CD4-positive, CD25-positive, alpha-beta regulatory T cell (primary cell): ENCODE measurements at regions not wholly inside any gene's neighbourhood (a gene's known extent, or its start where the extent isn't known, plus 50 kb on each side); places are given as distances from the start of the nearest gene placed in this dataset.

Source experiments
- ATAC-seq, 2 donors: fragments of 150-1000 bp; cut with Tn5 transposase; one replicate each; pipeline ENCODE4 v1.10.0; 2021; ENCODE audit warnings: low read depth in 2 of 2, moderate number of reproducible peaks in 2 of 2, moderate library complexity in 1 of 2
- DNase-seq, 3 donors: peaks; one replicate each; pipeline versions ENCODE4 v3.0.0 to v3.0.0-alpha.2; 2012 to 2022; ENCODE audit warnings: mixed read lengths in 1 of 3
- H3K27ac ChIP-seq: one replicate; pipeline ENCODE4 v1.7.0; 2013; ENCODE audit warnings: mild to moderate bottlenecking, low read length; ENCODE audit not compliant: insufficient read depth, poor library complexity, severe bottlenecking
- H3K27me3 ChIP-seq: one replicate; pipeline ENCODE4 v1.7.0; 2013; ENCODE audit warnings: low read length; ENCODE audit not compliant: control insufficient read depth, insufficient read depth
- H3K36me3 ChIP-seq: one replicate; pipeline ENCODE4 v1.7.0; 2013; ENCODE audit warnings: mild to moderate bottlenecking, low read length, moderate library complexity; ENCODE audit not compliant: control insufficient read depth, insufficient read depth
- H3K4me1 ChIP-seq: 2 replicates; pipeline ENCODE4 v1.7.0; 2013; ENCODE audit warnings: mild to moderate bottlenecking, low read length; ENCODE audit not compliant: insufficient read depth, control insufficient read depth, poor library complexity, severe bottlenecking
- H3K4me3 ChIP-seq: one replicate; pipeline ENCODE4 v1.7.0; 2013; ENCODE audit warnings: low read depth, mild to moderate bottlenecking, low read length, moderate library complexity
- H3K9me3 ChIP-seq, 2 experiments: 1 replicate in 1 of 2; 2 replicates in 1 of 2; pipeline ENCODE4 v1.7.0; 2013; ENCODE audit warnings: low read length in 2 of 2, mild to moderate bottlenecking in 1 of 2, moderate library complexity in 1 of 2; ENCODE audit not compliant: control insufficient read depth in 2 of 2
- H3K27ac Mint-ChIP-seq, 3 donors: one replicate each; pipeline ENCODE4 v1.8.0; 2020 to 2022; ENCODE audit warnings: mild to moderate bottlenecking in 3 of 3, mixed read lengths in 3 of 3, moderate library complexity in 2 of 3
- H3K27me3 Mint-ChIP-seq: one replicate; pipeline ENCODE4 v1.8.0; 2022; ENCODE audit warnings: mild to moderate bottlenecking, mixed read lengths
- H3K36me3 Mint-ChIP-seq: one replicate; pipeline ENCODE4 v1.8.0; 2020; ENCODE audit warnings: mixed read lengths
- H3K4me1 Mint-ChIP-seq, 4 donors: one replicate each; pipeline ENCODE4 v1.8.0; 2020 to 2022; ENCODE audit warnings: mixed read lengths in 4 of 4, mild to moderate bottlenecking in 1 of 4
- H3K4me3 Mint-ChIP-seq, 4 donors: one replicate each; pipeline ENCODE4 v1.8.0; 2020 to 2022; ENCODE audit warnings: mild to moderate bottlenecking in 4 of 4, mixed read lengths in 4 of 4, moderate library complexity in 3 of 4
- H3K9me3 Mint-ChIP-seq, 7 donors: one replicate each; pipeline ENCODE4 v1.8.0; 2020 to 2022; ENCODE audit warnings: mixed read lengths in 7 of 7, mild to moderate bottlenecking in 3 of 7, moderate library complexity in 2 of 7

GRCh38 chr5:8606231-8606630, 737.3 kb downstream of the MTRR start:
- Mint-ChIP-seq H3K27ac (no peak overlapping the region), H3K9me3 (peaks cover 0 to 4% (median 0%) of the 10 kb centered on the region in 7 donors), H3K4me3 (no peak overlapping the region), H3K4me1 (no peaks in the 10 kb centered on the region), H3K36me3 (no peaks in the 10 kb centered on the region), H3K27me3 (no peaks in the 10 kb centered on the region)
- Histone ChIP-seq H3K27ac (no peak overlapping the region), H3K27me3 (no peaks in the 10 kb centered on the region), H3K36me3 (no peaks in the 10 kb centered on the region), H3K4me3 (no peak overlapping the region), H3K4me1 (no peaks in the 10 kb centered on the region), H3K9me3 (no peaks in the 10 kb centered on the region)
- ATAC-seq, result no peak
- no peak for DNase-seq

- Histone ChIP-seq H3K36me3 (no peaks in the 10 kb centered on the region), H3K4me3 (no peak overlapping the region), H3K4me1 (no peaks in the 10 kb centered on the region), H3K27ac (no peak overlapping the region), H3K27me3 (no peaks in the 10 kb centered on the region), H3K9me3 (no peaks in the 10 kb centered on the region)
- ATAC-seq (no peak), DNase-seq (no peak)
- peaks cover 3% of the 10 kb centered on the region for H3K36me3 Mint-ChIP-seq
- H3K27ac Mint-ChIP-seq, result no peak overlapping the region
- H3K9me3 Mint-ChIP-seq, result peaks cover 0 to 12% (median 4%) of the 10 kb centered on the region in 7 donors
- H3K4me3 Mint-ChIP-seq, result no peak overlapping the region
- H3K27me3 Mint-ChIP-seq, result no peaks in the 10 kb centered on the region
- H3K4me1 Mint-ChIP-seq, result no peaks in the 10 kb centered on the region
Observed at GRCh38 chr5:8611067-8611466, 742.1 kb downstream of the MTRR start.

- DNase-seq (no peak), ATAC-seq (no peak)
- Histone ChIP-seq H3K27ac (no peak overlapping the region), H3K4me1 (no peaks in the 10 kb centered on the region), H3K36me3 (no peaks in the 10 kb centered on the region), H3K4me3 (no peak overlapping the region), H3K27me3 (no peaks in the 10 kb centered on the region), H3K9me3 (no peaks in the 10 kb centered on the region)
- Mint-ChIP-seq H3K36me3 (peaks cover 3% of the 10 kb centered on the region), H3K9me3 (peaks cover 0 to 15% (median 6%) of the 10 kb centered on the region in 7 donors), H3K4me1 (no peaks in the 10 kb centered on the region), H3K27ac (no peak overlapping the region), H3K4me3 (no peak overlapping the region), H3K27me3 (no peaks in the 10 kb centered on the region)
Observed at GRCh38 chr5:8613078-8613685, 744.2 kb downstream of the MTRR start.

- no peak for DNase-seq
- H3K36me3 ChIP-seq, result no peaks in the 10 kb centered on the region
- H3K4me3 ChIP-seq, result no peak overlapping the region
- H3K4me3 Mint-ChIP-seq, result no peak overlapping the region
- H3K9me3 ChIP-seq, result no peaks in the 10 kb centered on the region
- H3K9me3 Mint-ChIP-seq, result peaks cover 0 to 15% (median 6%) of the 10 kb centered on the region in 7 donors
- H3K27ac ChIP-seq, result no peak overlapping the region
- H3K36me3 Mint-ChIP-seq, result peaks cover 3% of the 10 kb centered on the region
- ATAC-seq, result no peak
- H3K4me1 Mint-ChIP-seq, result no peaks in the 10 kb centered on the region
- no peaks in the 10 kb centered on the region for H3K27me3 ChIP-seq
- no peaks in the 10 kb centered on the region for H3K4me1 ChIP-seq
- H3K27ac Mint-ChIP-seq, result no peak overlapping the region
- no peaks in the 10 kb centered on the region for H3K27me3 Mint-ChIP-seq
Observed at GRCh38 chr5:8615142-8615858, 746.4 kb downstream of the MTRR start.

GRCh38 chr5:8628521-8628920, 759.6 kb downstream of the MTRR start:
- Histone ChIP-seq H3K4me3 (no peak overlapping the region), H3K36me3 (no peaks in the 10 kb centered on the region), H3K9me3 (peaks cover 0 to 2% of the 10 kb centered on the region in 2 experiments), H3K27me3 (no peaks in the 10 kb centered on the region), H3K27ac (no peak overlapping the region), H3K4me1 (no peaks in the 10 kb centered on the region)
- H3K36me3 Mint-ChIP-seq, result no peaks in the 10 kb centered on the region
- no peaks in the 10 kb centered on the region for H3K4me1 Mint-ChIP-seq
- no peak for ATAC-seq
- H3K27me3 Mint-ChIP-seq, result no peaks in the 10 kb centered on the region
- no peak overlapping the region for H3K4me3 Mint-ChIP-seq
- no peak overlapping the region for H3K27ac Mint-ChIP-seq
- H3K9me3 Mint-ChIP-seq, result peaks cover 0 to 15% (median 4%) of the 10 kb centered on the region in 7 donors
- no peak for DNase-seq

GRCh38 chr5:8633259-8633658, 764.3 kb downstream of the MTRR start:
- Mint-ChIP-seq H3K27ac (no peak overlapping the region), H3K4me1 (no peaks in the 10 kb centered on the region), H3K9me3 (peaks cover 0 to 12% (median 3%) of the 10 kb centered on the region in 7 donors), H3K36me3 (no peaks in the 10 kb centered on the region), H3K4me3 (no peak overlapping the region), H3K27me3 (no peaks in the 10 kb centered on the region)
- Histone ChIP-seq H3K4me3 (no peak overlapping the region), H3K27me3 (no peaks in the 10 kb centered on the region), H3K27ac (no peak overlapping the region), H3K4me1 (no peaks in the 10 kb centered on the region), H3K36me3 (no peaks in the 10 kb centered on the region), H3K9me3 (peaks cover 0 to 3% of the 10 kb centered on the region in 2 experiments)
- ATAC-seq, result no peak
- no peak for DNase-seq

GRCh38 chr5:8633696-8634095, 764.7 kb downstream of the MTRR start:
- Histone ChIP-seq H3K27ac (no peak overlapping the region), H3K4me1 (no peaks in the 10 kb centered on the region), H3K27me3 (no peaks in the 10 kb centered on the region), H3K9me3 (peaks cover 0 to 3% of the 10 kb centered on the region in 2 experiments), H3K36me3 (no peaks in the 10 kb centered on the region), H3K4me3 (no peak overlapping the region)
- DNase-seq (no peak), ATAC-seq (no peak)
- Mint-ChIP-seq H3K4me3 (no peak overlapping the region), H3K36me3 (no peaks in the 10 kb centered on the region), H3K27me3 (no peaks in the 10 kb centered on the region), H3K4me1 (no peaks in the 10 kb centered on the region), H3K27ac (no peak overlapping the region), H3K9me3 (peaks cover 0 to 17% (median 3%) of the 10 kb centered on the region in 7 donors)

GRCh38 chr5:8634219-8634618, 765.3 kb downstream of the MTRR start:
- ATAC-seq, result no peak
- H3K27me3 ChIP-seq, result no peaks in the 10 kb centered on the region
- Mint-ChIP-seq H3K4me1 (no peaks in the 10 kb centered on the region), H3K27ac (no peak overlapping the region), H3K9me3 (peaks cover 0 to 19% (median 3%) of the 10 kb centered on the region in 7 donors), H3K36me3 (no peaks in the 10 kb centered on the region), H3K4me3 (no peak overlapping the region), H3K27me3 (no peaks in the 10 kb centered on the region)
- peaks cover 0 to 3% of the 10 kb centered on the region in 2 experiments for H3K9me3 ChIP-seq
- no peaks in the 10 kb centered on the region for H3K36me3 ChIP-seq
- no peak overlapping the region for H3K4me3 ChIP-seq
- no peak overlapping the region for H3K27ac ChIP-seq
- DNase-seq, result no peak
- H3K4me1 ChIP-seq, result no peaks in the 10 kb centered on the region
